ENCODE measurements at regions not wholly inside any gene's neighbourhood (a gene's known extent, or its start where the extent isn't known, plus 50 kb on each side); places are given as distances from the start of the nearest gene placed in this dataset.

- DNase-seq (ENCODE audit: low spot score), result no peak
- intact Hi-C loops (cut with DNase I), result no loop called here
- ATAC-seq, result no peak
These were observed 1441.4 kb downstream of the AACS start for GRCh38 chr12:126506426-126507182.

- no peak for DNase-seq (ENCODE audit: low spot score)
- ATAC-seq, result no peak
- intact Hi-C loops (cut with DNase I), result no loop called here
These were observed 1442.0 kb downstream of the AACS start for GRCh38 chr12:126507231-126507630.

GRCh38 chr12:126509572-126509971, 1444.3 kb downstream of the AACS start:
- DNase-seq (ENCODE audit: low spot score) (no peak), ATAC-seq (no peak)
- intact Hi-C loops (cut with DNase I), result no loop called here

- no peak for ATAC-seq
- intact Hi-C loops (cut with DNase I), result no loop called here
- no peak for DNase-seq (ENCODE audit: low spot score)
These were observed 1445.4 kb downstream of the AACS start for GRCh38 chr12:126510630-126511029.

DNA sequence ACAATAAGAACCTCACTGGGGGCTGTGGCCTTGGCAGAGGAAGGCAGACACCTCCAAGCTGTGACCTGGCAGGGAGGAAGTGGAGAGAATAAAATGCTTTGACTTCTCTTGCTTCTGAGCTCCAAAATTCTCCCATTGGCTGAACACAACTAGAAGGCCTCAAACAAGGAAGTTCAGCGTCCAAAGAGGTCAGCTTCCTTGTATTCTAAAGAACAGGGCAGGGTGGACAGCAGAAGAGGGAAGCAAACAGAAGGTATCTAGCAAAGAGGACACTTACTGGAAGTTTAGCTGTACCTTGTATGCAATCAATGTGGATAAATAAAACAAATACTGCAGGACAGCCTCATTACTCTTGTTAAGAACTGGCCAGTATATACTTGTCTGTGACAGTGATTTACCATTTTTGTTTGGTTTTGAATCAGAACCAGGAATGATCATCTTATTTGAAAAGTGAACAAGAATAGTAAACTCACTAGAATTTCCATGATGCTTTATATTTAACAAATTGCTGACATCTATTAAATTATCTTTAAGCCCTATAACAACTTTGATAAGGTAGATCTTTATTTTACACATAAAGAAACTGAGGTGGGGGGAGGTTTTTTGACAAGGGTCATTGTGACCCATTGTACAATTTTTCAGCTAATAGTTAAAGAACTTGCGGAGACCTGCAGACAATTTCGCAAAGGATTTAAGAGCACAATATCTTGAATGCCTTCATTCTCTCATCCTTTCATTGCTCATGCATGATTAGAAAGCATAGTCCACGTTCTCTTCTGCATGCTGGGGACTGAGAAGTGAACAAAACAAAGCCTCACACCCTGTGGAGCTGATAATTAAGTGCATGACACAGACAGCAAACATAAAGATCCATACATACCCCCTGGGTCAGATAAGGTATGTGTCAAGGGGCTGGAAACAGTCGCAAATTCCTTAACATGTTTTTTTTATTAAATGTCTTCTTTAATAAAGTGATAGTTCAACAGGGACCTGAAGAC, 1448.0 kb downstream of the AACS start:
- DNase-seq (ENCODE audit: low spot score) (no peak), ATAC-seq (no peak)
- intact Hi-C loops (cut with DNase I), result no loop called here

DNA sequence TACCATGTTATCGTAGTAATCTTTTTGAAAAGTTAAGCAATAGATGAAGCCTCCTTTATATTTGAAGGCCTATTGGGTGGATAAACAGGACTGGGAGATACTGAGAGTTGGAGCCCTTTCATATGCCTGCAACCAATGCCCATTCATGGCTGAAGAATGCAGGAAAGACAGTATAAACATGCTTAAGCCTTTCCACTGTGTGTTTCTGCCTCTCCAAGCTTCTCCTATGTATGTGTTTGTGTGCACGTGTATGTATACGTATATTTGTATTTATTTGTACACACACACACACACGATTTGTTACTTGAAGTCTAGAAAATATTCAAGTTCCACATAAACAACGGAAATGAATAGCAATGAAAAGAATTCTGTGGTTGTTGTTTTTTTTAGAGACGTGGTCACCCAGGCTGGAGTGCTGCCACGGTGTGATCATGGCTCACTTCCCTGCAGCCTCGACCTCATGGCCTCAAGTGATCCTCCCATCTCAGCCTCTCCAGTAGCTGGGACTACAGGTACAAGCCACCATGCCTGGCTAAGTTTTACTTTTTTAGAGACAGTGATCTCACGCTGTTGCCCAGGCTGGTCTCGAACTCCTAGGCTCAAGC, 1453.5 kb downstream of the AACS start:
- intact Hi-C loops (cut with DNase I), result no loop called here
- no peak for ATAC-seq
- no peak for DNase-seq (ENCODE audit: low spot score)

- intact Hi-C loops (cut with DNase I), result no loop called here
- DNase-seq (ENCODE audit: low spot score), result no peak
These were observed 1454.6 kb downstream of the AACS start for GRCh38 chr12:126519833-126520232.

DNA sequence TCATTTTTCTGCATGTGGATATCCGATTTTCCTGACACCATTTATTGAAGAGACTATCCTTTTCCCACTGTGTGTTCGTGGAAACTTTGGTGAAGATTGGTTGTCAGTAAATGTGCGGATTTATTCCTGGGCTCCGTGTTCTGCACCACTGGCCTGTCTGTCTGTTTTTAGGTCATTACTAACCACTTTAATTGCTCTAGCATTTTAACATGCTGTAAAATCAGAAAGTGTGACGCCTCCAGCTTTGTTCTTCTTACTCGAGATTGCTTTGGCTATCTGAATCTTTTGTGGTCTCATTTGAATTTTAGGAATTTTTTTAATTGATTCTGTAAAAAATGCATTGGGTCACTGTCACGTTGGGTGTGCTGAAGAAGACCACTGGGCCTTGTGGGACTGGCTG, 1458.7 kb downstream of the AACS start:
- DNase-seq (ENCODE audit: low spot score) (no peak), ATAC-seq (no peak)
- intact Hi-C loops (cut with DNase I), result no loop called here

More at GRCh38 chr12:126519833-126520232, 1454.6 kb downstream of the AACS start:
- no peak for ATAC-seq

- ATAC-seq (no peak), DNase-seq (ENCODE audit: low spot score) (no peak)
- intact Hi-C loops (cut with DNase I), result no loop called here
These were observed 1469.3 kb downstream of the AACS start for GRCh38 chr12:126534495-126534894.

GRCh38 chr12:126534942-126535341, 1469.7 kb downstream of the AACS start:
- ATAC-seq (no peak), DNase-seq (ENCODE audit: low spot score) (no peak)
- intact Hi-C loops (cut with DNase I), result no loop called here

GRCh38 chr12:126535971-126536370, 1470.7 kb downstream of the AACS start:
- intact Hi-C loops (cut with DNase I), result no loop called here
- ATAC-seq (no peak), DNase-seq (ENCODE audit: low spot score) (no peak)

DNA sequence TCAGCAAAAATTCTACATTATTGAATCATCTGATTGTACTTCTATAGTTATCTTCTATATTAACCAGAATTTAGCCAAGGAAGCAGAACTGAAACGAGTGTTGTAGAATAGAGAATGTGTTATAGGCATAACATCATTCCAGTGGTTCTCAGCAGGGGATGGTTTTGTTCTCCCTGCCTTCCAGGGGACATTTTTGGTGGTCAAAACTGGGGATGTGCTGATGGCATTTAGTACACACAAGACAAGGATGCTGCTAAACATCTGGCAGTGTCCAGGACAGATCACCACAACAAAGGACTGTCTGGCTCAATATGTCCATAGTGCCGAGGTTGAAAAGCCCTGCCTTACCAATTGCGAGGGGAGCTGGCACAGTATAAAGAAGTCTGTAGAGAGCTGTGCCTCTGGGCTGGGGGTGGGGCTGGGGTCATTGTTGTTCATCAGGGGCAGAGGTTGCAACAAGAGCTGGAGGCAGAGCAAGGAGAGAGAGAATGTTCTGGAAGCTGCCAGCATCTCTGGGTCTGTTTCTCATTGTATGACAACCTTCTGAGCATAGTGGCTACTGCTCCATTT, 1472.8 kb downstream of the AACS start:
- no peak for DNase-seq (ENCODE audit: low spot score)
- no peak for ATAC-seq
- intact Hi-C loops (cut with DNase I), result no loop called here

- ATAC-seq (no peak), DNase-seq (ENCODE audit: low spot score) (no peak)
- intact Hi-C loops (cut with DNase I), result no loop called here
These were observed 1473.7 kb downstream of the AACS start for GRCh38 chr12:126538888-126539287.

DNA sequence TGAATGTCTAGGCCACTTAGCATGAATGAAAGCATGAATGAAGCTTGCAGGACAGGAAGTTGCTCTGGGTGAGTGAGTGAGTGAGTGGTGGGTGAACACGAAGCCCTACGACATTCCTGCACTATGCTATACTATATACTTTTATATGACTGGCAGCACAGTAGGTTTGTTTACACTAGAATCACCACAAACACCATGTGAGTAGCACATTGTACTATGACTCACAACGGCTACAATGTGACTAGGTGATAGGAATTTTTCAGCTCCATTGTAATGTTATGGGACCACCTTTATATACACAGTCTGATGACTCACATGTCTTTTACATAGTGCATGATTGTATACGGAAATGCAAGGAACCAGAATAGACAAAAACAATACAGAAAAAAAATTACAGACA, 1480.2 kb downstream of the AACS start:
- ATAC-seq, result no peak
- intact Hi-C loops (cut with DNase I), result no loop called here

DNA sequence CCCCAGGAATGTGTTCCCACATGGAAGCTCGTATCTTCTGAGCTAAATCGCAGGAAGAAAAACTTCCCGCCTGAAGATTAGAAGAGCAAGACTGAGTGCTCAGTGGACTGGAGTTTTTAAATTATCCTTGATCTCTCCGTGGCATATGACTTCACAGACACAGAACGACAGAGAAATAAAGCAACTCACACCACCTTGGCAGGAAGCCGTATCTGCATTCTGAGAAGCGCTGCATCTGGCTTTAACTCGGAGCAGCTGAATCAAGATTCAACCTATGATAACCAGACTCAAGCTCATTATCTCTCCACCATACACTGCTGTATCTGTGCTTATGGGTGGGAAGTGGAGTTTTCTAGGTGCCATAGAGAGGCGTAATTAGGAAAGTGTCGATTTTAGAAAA, 1482.7 kb downstream of the AACS start:
- ATAC-seq (no peak), DNase-seq (ENCODE audit: low spot score) (no peak)
- intact Hi-C loops (cut with DNase I), result no loop called here

More for the DNA sequence above, 1480.2 kb downstream of the AACS start:
- no peak for DNase-seq (ENCODE audit: low spot score)

GRCh38 chr12:126551869-126552268, 1486.6 kb downstream of the AACS start:
- DNase-seq (ENCODE audit: low spot score), result no peak
- intact Hi-C loops (cut with DNase I), result no loop called here
- ATAC-seq, result no peak

- intact Hi-C loops (cut with DNase I), result no loop called here
- no peak for DNase-seq (ENCODE audit: low spot score)
- ATAC-seq, result no peak
These were observed 1489.4 kb downstream of the AACS start for GRCh38 chr12:126554625-126555024.

GRCh38 chr12:126557659-126558058, 1492.4 kb downstream of the AACS start:
- intact Hi-C loops (cut with DNase I), result no loop called here
- ATAC-seq (no peak), DNase-seq (ENCODE audit: low spot score) (no peak)

DNA sequence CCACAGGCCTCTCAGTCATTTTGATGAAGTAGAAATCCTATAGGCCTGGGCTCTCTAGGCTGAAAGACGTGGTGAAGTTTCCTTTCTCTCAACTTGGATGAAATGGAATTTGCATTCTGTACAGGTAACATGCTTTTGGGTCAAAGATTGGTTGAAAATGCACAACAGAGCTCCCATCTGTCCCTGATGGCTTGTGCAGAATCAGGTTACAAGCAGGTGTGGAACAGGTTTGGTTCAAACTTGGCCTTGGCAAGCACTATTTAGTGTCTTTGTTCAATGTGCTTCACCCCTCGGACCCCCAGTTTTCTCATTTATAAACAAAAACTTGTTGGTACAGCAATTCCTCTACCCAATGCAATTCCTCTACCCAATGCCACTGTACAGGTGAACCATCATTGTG, 1493.0 kb downstream of the AACS start:
- intact Hi-C loops (cut with DNase I), result no loop called here
- DNase-seq (ENCODE audit: low spot score), result no peak
- ATAC-seq, result no peak

Data from sciatic nerve (tissue), 2 donors.